ENCODE measurements at regions not wholly inside any gene's neighbourhood (a gene's known extent, or its start where the extent isn't known, plus 50 kb on each side); places are given as distances from the start of the nearest gene placed in this dataset.

DNA sequence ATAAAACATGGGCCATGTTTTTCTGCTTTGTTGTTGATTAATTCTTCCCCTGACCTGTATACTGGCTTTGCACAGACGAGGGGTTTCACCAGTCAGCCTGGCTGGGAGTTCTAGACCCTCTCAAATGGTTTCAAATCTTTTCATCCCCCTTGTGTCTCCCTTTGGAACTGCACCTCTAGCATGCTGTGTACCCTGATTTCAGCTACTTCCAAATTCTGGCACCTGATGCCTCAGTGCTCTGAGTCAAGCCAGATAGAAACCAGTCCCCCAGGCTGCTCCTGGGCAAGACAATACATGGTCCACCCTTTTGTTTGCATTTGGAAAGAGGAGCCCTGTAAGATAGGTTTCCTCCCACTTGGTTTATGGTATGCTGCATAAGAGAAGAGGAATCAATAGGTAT is 290.2 kb downstream of the BTBD3 start:
- no peak overlapping the region for H3K4ac ChIP-seq (replicated peaks; ENCODE audit: insufficient read length, low read depth, low read length)
- H3K23me2 ChIP-seq (ENCODE audit: low read depth, low read length), result no peaks in the 10 kb centered on the region
- H3K56ac ChIP-seq (replicated peaks; ENCODE audit: insufficient read length, low read depth, low read length), result no peak overlapping the region
- H4K20me1 ChIP-seq (replicated peaks in 1 of 2; ENCODE audit: control insufficient read depth in 1 of 2, insufficient read depth in 2 of 2, low read length in 2 of 2), result no peaks in the 10 kb centered on the region
- FAIRE-seq (peak; percentile 86), DNase-seq (ENCODE audit: low read depth in 1 of 2, low spot score in 2 of 2) (peak; percentile 27 to 77)
- H2BK20ac ChIP-seq (ENCODE audit: low read length), result no peak overlapping the region
- H2BK120ac ChIP-seq (replicated peaks; ENCODE audit: low read depth, low read length), result no peak overlapping the region
- no peak overlapping the region for H3K14ac ChIP-seq (ENCODE audit: insufficient read length)
- H3K79me2 ChIP-seq (ENCODE audit: control insufficient read depth in 1 of 2, insufficient read depth in 2 of 2, low read length in 2 of 2), result no peaks in the 10 kb centered on the region
- no peak overlapping the region for H4K5ac ChIP-seq (ENCODE audit: insufficient read length, low read depth, low read length)
- CTCF ChIA-PET (ENCODE audit: partially characterized antibody), result interaction anchor here (0.6 to 1.8 kb wide), 20 partner anchors 8 to 600 kb away, joined by 3 to 9 read pairs (median 4); no protein-coding TSS in a partner anchor
- H3K18ac ChIP-seq (ENCODE audit: extremely low read depth, low read length), result no peak overlapping the region
- no peaks in the 10 kb centered on the region for H3K9me3 ChIP-seq (ENCODE audit: insufficient read depth in 2 of 2, low read depth in 1 of 2, low read length in 1 of 2)
- 53% methylated on average over 1 of the region's 1 CpG; no CpG with 5 or more reads in 1 of the 2 experiments for WGBS, 2 experiments (ENCODE audit: extremely low coverage in 1 of 2, insufficient coverage in 1 of 2, insufficient read length in 1 of 2, insufficient replicate concordance in 2 of 2, low coverage in 1 of 2, low lambda C conversion rate in 2 of 2, missing lambda C conversion rate in 1 of 2)
- H4K8ac ChIP-seq (ENCODE audit: extremely low read depth, insufficient read depth, low read length), result no peak overlapping the region
- no peak overlapping the region for H3K9ac ChIP-seq (replicated peaks in 1 of 4; ENCODE audit: extremely low read depth in 1 of 4, low read depth in 3 of 4, low read length in 3 of 4)
- no peak overlapping the region for H2BK12ac ChIP-seq (ENCODE audit: low read depth, low read length)
- no peak overlapping the region for H3K27ac ChIP-seq (ENCODE audit: low read depth, low read length)
- H2AFZ ChIP-seq (ENCODE audit: low read length), result no peak overlapping the region
- TF ChIP-seq GTF2F1 (IDR thresholded peaks at IDR 0.05; ENCODE audit: borderline replicate concordance, low read depth, low read length) (no peak), BACH1 (IDR thresholded peaks at IDR 0.05; ENCODE audit: low read length) (no peak), EP300 (IDR thresholded peaks at IDR 0.05; ENCODE audit: borderline replicate concordance in 1 of 2, low read depth in 2 of 2, low read length in 2 of 2) (no peak), SIRT6 (IDR thresholded peaks at IDR 0.05; ENCODE audit: low read length) (no peak), CEBPB (IDR thresholded peaks at IDR 0.05; ENCODE audit: low read depth, low read length) (no peak), SUZ12 (IDR thresholded peaks at IDR 0.05; ENCODE audit: low read length) (no peak), YY1 (IDR thresholded peaks at IDR 0.05; ENCODE audit: low read depth, low read length) (no peak), SP1 (IDR thresholded peaks at IDR 0.05; ENCODE audit: low read depth, low read length) (no peak), RAD21 (IDR thresholded peaks at IDR 0.05 in 1 of 2, conservative IDR thresholded peaks at IDR 0.05 in 1 of 2; ENCODE audit: low read depth in 2 of 2, low read length in 2 of 2) (peak; percentile 75 to 79), TCF12 (IDR thresholded peaks at IDR 0.05; ENCODE audit: low read depth, low read length) (no peak), EZH2 (IDR thresholded peaks at IDR 0.05; ENCODE audit: low read depth, low read length, severe bottlenecking) (no peak)
- TF ChIP-seq, protein P1, sequence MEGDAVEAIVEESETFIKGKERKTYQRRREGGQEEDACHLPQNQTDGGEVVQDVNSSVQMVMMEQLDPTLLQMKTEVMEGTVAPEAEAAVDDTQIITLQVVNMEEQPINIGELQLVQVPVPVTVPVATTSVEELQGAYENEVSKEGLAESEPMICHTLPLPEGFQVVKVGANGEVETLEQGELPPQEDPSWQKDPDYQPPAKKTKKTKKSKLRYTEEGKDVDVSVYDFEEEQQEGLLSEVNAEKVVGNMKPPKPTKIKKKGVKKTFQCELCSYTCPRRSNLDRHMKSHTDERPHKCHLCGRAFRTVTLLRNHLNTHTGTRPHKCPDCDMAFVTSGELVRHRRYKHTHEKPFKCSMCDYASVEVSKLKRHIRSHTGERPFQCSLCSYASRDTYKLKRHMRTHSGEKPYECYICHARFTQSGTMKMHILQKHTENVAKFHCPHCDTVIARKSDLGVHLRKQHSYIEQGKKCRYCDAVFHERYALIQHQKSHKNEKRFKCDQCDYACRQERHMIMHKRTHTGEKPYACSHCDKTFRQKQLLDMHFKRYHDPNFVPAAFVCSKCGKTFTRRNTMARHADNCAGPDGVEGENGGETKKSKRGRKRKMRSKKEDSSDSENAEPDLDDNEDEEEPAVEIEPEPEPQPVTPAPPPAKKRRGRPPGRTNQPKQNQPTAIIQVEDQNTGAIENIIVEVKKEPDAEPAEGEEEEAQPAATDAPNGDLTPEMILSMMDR (IDR thresholded peaks at IDR 0.05; ENCODE audit: control extremely low read depth in 1 of 3, insufficient read depth in 1 of 3, low read depth in 1 of 3, low read length in 3 of 3), result peak in 2 of 3 experiments; percentile 64 to 75; a peak in 3 of 4 replicates
- no peak overlapping the region for H2AK5ac ChIP-seq (ENCODE audit: low read depth, low read length)
- no peaks in the 10 kb centered on the region for H3K27me3 ChIP-seq (replicated peaks in 1 of 4; ENCODE audit: control insufficient read depth in 3 of 4, extremely low read depth in 1 of 4, insufficient read depth in 3 of 4, low read length in 3 of 4)
- H3K79me1 ChIP-seq (ENCODE audit: low read depth, low read length), result no peaks in the 10 kb centered on the region
- H2BK15ac ChIP-seq (ENCODE audit: low read length), result no peak overlapping the region
- no peak overlapping the region for H3K4me2 ChIP-seq (ENCODE audit: insufficient read depth in 1 of 2, low read depth in 2 of 2, low read length in 2 of 2)
- H3K23ac ChIP-seq (ENCODE audit: insufficient read length), result no peak overlapping the region
- no peaks in the 10 kb centered on the region for H3K36me3 ChIP-seq (ENCODE audit: control insufficient read depth in 2 of 4, insufficient read depth in 4 of 4, low read length in 3 of 4)
- peaks cover 0 to 2% (median 0%) of the 10 kb centered on the region in 4 experiments; a peak in 2 of 7 replicates for H3K4me1 ChIP-seq (replicated peaks in 1 of 4; ENCODE audit: control insufficient read depth in 3 of 4, insufficient read depth in 4 of 4, low read length in 3 of 4)
- POLR2A ChIA-PET (ENCODE audit: partially characterized antibody), result no interaction called here
- no peak overlapping the region for H2BK5ac ChIP-seq (ENCODE audit: low read depth, low read length)
- H3K4me3 ChIP-seq (ENCODE audit: extremely low read depth in 1 of 4, insufficient read depth in 2 of 4, low read depth in 3 of 4, low read length in 4 of 4), result no peak overlapping the region
- no peak overlapping the region for H4K91ac ChIP-seq (replicated peaks; ENCODE audit: insufficient read length, low read length)

Measured in H1 (cell line).